HEK293 (cell line): ENCODE measurements at regions not wholly inside any gene's neighbourhood (a gene's known extent, or its start where the extent isn't known, plus 50 kb on each side); places are given as distances from the start of the nearest gene placed in this dataset.
"Not testable (repeated sequence)": the region's sequence is repeated elsewhere in the genome, so short reads cannot be mapped to it uniquely, and the experiment has no call there.

Source experiments
- CTCF ChIA-PET: fragments of 350-600 bp; formaldehyde crosslinking; extraction: SDS; loops from one replicate; lab custom pipeline; 2021; ENCODE audit warnings: antibody characterized with exemption; lab: Yijun Ruan, JAX
- POLR2A ChIA-PET: fragments of 300-600 bp; formaldehyde crosslinking; extraction: SDS; loops from one replicate; lab custom pipeline; 2020; ENCODE audit warnings: antibody characterized with exemption, inconsistent platforms; lab: Yijun Ruan, JAX
- H3K27ac ChIP-seq: fragments of 200-500 bp; sonication (Bioruptor generic); 2 replicates; pipeline ENCODE4 v1.5.1; 2014; ENCODE audit warnings: low read depth, low read length, control low read depth, inconsistent platforms; ENCODE audit errors: extremely low read depth
- H3K36me3 ChIP-seq, 2 experiments: fragments of 200-500 bp in 1 of 2; sonication (Bioruptor generic) in 1 of 2; 1 replicate in 1 of 2; 2 replicates in 1 of 2; pipeline ENCODE4 v1.5.1; 2014 to 2017; ENCODE audit warnings: inconsistent platforms in 2 of 2, low read length in 2 of 2; ENCODE audit not compliant: control insufficient read depth in 2 of 2, insufficient read depth in 1 of 2
- H3K4me1 ChIP-seq: fragments of 200-500 bp; sonication (Bioruptor generic); 2 replicates; pipeline ENCODE4 v1.5.1; 2014; ENCODE audit warnings: mild to moderate bottlenecking, low read length, inconsistent platforms; ENCODE audit not compliant: control insufficient read depth, insufficient read depth
- H3K4me3 ChIP-seq: 2 replicates; pipeline ENCODE4 v1.5.1; 2011; ENCODE audit warnings: low read depth, mild to moderate bottlenecking, control low read depth, low read length, moderate library complexity
- H3K9me3 ChIP-seq: fragments of 200-500 bp; sonication (Bioruptor generic); 2 replicates; pipeline ENCODE4 v1.5.1; 2014; ENCODE audit warnings: low read depth, low read length, inconsistent platforms; ENCODE audit not compliant: control insufficient read depth, insufficient read depth
- AEBP2 ChIP-seq: fragments of 450-650 bp; formaldehyde crosslinking; IDR thresholded peaks from 2 replicates; pipeline ENCODE4 v1.5.1; 2016; ENCODE audit warnings: missing biosample characterization, missing genetic modification characterization, borderline replicate concordance
- KLF10 ChIP-seq: fragments of 450-650 bp; IDR thresholded peaks from 2 replicates; pipeline ENCODE4 v1.5.1; 2018; ENCODE audit warnings: missing biosample characterization, mild to moderate bottlenecking, missing genetic modification characterization
- KLF8 ChIP-seq: fragments of 450-650 bp; formaldehyde crosslinking; IDR thresholded peaks from 2 replicates; pipeline ENCODE4 v1.5.1; 2016; ENCODE audit warnings: missing biosample characterization, missing genetic modification characterization
- SCRT1 ChIP-seq: fragments of 450-650 bp; formaldehyde crosslinking; IDR thresholded peaks from 2 replicates; pipeline ENCODE4 v1.5.1; 2016; ENCODE audit warnings: missing biosample characterization, missing genetic modification characterization, borderline replicate concordance
- SP7 ChIP-seq: fragments of 450-650 bp; formaldehyde crosslinking; IDR thresholded peaks from 2 replicates; pipeline ENCODE4 v1.5.1; 2016; ENCODE audit warnings: missing biosample characterization, missing genetic modification characterization
- TRIM28 ChIP-seq: IDR thresholded peaks from 2 replicates; pipeline ENCODE4 v1.6.1; 2011; ENCODE audit warnings: low read length, control low read depth, borderline replicate concordance
- ZBTB10 ChIP-seq: fragments of 450-650 bp; formaldehyde crosslinking; IDR thresholded peaks from 2 replicates; pipeline ENCODE4 v1.5.1; 2016; ENCODE audit warnings: missing biosample characterization, missing genetic modification characterization
- ZBTB21 ChIP-seq: fragments of 450-650 bp; formaldehyde crosslinking; IDR thresholded peaks from 2 replicates; pipeline ENCODE4 v1.5.1; 2017; ENCODE audit warnings: missing biosample characterization, missing genetic modification characterization
- ZNF157 ChIP-seq: fragments of 450-650 bp; formaldehyde crosslinking; IDR thresholded peaks from 2 replicates; pipeline ENCODE4 v1.5.1; 2016; ENCODE audit warnings: missing biosample characterization, missing genetic modification characterization
- ZNF202 ChIP-seq: fragments of 450-650 bp; formaldehyde crosslinking; IDR thresholded peaks from 2 replicates; pipeline ENCODE4 v1.5.1; 2016; ENCODE audit warnings: missing biosample characterization, missing genetic modification characterization, borderline replicate concordance
- ZNF211 ChIP-seq: fragments of 450-650 bp; formaldehyde crosslinking; IDR thresholded peaks from 2 replicates; pipeline ENCODE4 v1.5.1; 2016; ENCODE audit warnings: low read depth, missing biosample characterization, missing genetic modification characterization
- ZNF302 ChIP-seq: fragments of 450-650 bp; formaldehyde crosslinking; IDR thresholded peaks from 2 replicates; pipeline ENCODE4 v1.5.1; 2016; ENCODE audit warnings: missing biosample characterization, missing genetic modification characterization, low read depth
- ZNF701 ChIP-seq: fragments of 450-650 bp; formaldehyde crosslinking; IDR thresholded peaks from 2 replicates; pipeline ENCODE4 v1.5.1; 2016; ENCODE audit warnings: missing biosample characterization, missing genetic modification characterization
- ZNF76 ChIP-seq: fragments of 450-650 bp; formaldehyde crosslinking; IDR thresholded peaks from 2 replicates; pipeline ENCODE4; 2016; ENCODE audit warnings: low read depth, missing biosample characterization, missing genetic modification characterization, borderline replicate concordance
- ZSCAN23 ChIP-seq: fragments of 450-650 bp; formaldehyde crosslinking; IDR thresholded peaks from 2 replicates; pipeline ENCODE4 v1.5.1; 2016; ENCODE audit warnings: missing biosample characterization, missing genetic modification characterization
- TF ChIP-seq, protein P1 (sequence below): fragments of 450-650 bp; formaldehyde crosslinking; IDR thresholded peaks from 2 replicates; pipeline ENCODE4 v1.5.1; 2016; ENCODE audit warnings: missing biosample characterization, missing genetic modification characterization
- TF ChIP-seq, protein P2 (sequence below): fragments of 450-650 bp; formaldehyde crosslinking; IDR thresholded peaks from 2 replicates; pipeline ENCODE4 v1.5.1; 2016; ENCODE audit warnings: missing biosample characterization, missing genetic modification characterization

- Histone ChIP-seq H3K36me3 (no peaks in the 10 kb centered on the region), H3K9me3 (no peaks in the 10 kb centered on the region), H3K4me3 (no peak overlapping the region), H3K27ac (no peak overlapping the region), H3K4me1 (no peaks in the 10 kb centered on the region)
- POLR2A ChIA-PET, result no interaction called here
- CTCF ChIA-PET, result no interaction called here
- TF ChIP-seq ZBTB10 (tag by site-specific recombination) (no peak), ZNF76 (tag by site-specific recombination) (no peak)
- TF ChIP-seq, all 188 proteins: peak for 0
Observed at GRCh38 chr15:56553486-56553885, 88.5 kb upstream of the MNS1 start.

- POLR2A ChIA-PET, result no interaction called here
Observed at GRCh38 chr15:56552659-56553058, 87.7 kb upstream of the MNS1 start.

DNA sequence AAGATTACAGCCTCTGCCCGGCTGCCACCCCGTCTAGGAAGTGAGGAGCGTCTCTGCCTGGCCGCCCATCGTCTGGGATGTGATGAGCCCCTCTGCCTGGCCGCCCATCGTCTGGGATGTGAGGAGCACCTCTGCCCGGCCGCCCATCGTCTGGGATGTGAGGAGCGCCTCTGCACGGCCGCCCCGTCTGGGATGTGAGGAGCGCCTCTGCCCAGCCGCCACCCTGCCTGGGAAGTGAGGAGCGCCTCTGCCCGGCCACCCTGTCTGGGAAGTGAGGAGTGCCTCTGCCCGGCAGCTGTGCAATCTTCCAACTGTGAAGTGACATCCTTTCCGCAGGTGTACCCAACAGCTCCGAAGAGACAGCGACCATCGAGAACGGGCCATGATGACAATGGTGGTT is 75.6 kb upstream of the MNS1 start:
- H3K36me3 ChIP-seq, CTCF ChIA-PET, H3K4me1 ChIP-seq, POLR2A ChIA-PET, H3K27ac ChIP-seq, H3K9me3 ChIP-seq, H3K4me3 ChIP-seq: not testable (repeated sequence)

More at GRCh38 chr15:56552659-56553058, 87.7 kb upstream of the MNS1 start:
- Histone ChIP-seq H3K27ac (no peak overlapping the region), H3K4me1 (no peaks in the 10 kb centered on the region), H3K4me3 (no peak overlapping the region), H3K36me3 (no peaks in the 10 kb centered on the region), H3K9me3 (no peaks in the 10 kb centered on the region)
- CTCF ChIA-PET, result no interaction called here
- TF ChIP-seq ZNF211 (tag by site-specific recombination) (no peak), ZNF701 (no peak), ZBTB21 (tag by site-specific recombination) (no peak), TRIM28 (no peak), KLF8 (tag by site-specific recombination) (no peak), ZNF157 (no peak), ZSCAN23 (tag by site-specific recombination) (no peak), ZNF202 (tag by site-specific recombination) (no peak), AEBP2 (tag by site-specific recombination) (no peak), KLF10 (no peak), SP7 (tag by site-specific recombination) (no peak), SCRT1 (tag by site-specific recombination) (no peak), ZNF302 (tag by site-specific recombination) (no peak)
- TF ChIP-seq, protein P1, sequence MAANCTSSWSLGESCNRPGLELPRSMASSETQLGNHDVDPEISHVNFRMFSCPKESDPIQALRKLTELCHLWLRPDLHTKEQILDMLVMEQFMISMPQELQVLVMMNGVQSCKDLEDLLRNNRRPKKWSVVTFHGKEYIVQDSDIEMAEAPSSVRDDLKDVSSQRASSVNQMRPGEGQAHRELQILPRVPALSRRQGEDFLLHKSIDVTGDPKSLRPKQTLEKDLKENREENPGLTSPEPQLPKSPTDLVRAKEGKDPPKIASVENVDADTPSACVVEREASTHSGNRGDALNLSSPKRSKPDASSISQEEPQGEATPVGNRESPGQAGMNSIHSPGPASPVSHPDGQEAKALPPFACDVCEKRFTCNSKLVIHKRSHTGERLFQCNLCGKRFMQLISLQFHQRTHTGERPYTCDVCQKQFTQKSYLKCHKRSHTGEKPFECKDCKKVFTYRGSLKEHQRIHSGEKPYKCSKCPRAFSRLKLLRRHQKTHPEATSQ (tag by site-specific recombination), result no peak
- TF ChIP-seq, protein P2, sequence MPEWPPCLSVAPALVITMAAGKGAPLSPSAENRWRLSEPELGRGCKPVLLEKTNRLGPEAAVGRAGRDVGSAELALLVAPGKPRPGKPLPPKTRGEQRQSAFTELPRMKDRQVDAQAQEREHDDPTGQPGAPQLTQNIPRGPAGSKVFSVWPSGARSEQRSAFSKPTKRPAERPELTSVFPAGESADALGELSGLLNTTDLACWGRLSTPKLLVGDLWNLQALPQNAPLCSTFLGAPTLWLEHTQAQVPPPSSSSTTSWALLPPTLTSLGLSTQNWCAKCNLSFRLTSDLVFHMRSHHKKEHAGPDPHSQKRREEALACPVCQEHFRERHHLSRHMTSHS (tag by site-specific recombination), result no peak

- H3K36me3 ChIP-seq, H3K4me3 ChIP-seq, H3K9me3 ChIP-seq, H3K4me1 ChIP-seq, POLR2A ChIA-PET, H3K27ac ChIP-seq, CTCF ChIA-PET: not testable (repeated sequence)
Observed at GRCh38 chr15:56540157-56540556, 75.2 kb upstream of the MNS1 start.
